ENCODE measurements at regions not wholly inside any gene's neighbourhood (a gene's known extent, or its start where the extent isn't known, plus 50 kb on each side); places are given as distances from the start of the nearest gene placed in this dataset.

DNA sequence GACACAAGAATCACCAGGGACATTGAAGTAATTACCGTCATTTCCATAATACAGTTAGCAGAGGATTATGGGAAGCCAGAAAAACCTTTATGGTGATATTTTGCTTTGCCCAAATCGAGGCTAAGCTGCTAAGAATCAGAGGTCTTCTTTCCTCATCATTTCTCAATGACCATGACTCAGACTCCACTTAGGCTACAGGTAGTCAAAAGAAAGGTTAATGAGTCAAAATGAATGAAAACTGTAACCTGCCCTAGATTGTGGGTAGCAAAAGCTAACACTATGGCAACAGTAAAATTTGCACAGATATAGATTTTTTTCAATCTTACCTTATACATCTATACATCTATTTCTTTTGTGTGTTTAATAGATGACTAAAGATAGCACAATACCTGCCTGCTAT lies 185.8 kb downstream of the CARTPT start:
- TF ChIP-seq, protein P1, sequence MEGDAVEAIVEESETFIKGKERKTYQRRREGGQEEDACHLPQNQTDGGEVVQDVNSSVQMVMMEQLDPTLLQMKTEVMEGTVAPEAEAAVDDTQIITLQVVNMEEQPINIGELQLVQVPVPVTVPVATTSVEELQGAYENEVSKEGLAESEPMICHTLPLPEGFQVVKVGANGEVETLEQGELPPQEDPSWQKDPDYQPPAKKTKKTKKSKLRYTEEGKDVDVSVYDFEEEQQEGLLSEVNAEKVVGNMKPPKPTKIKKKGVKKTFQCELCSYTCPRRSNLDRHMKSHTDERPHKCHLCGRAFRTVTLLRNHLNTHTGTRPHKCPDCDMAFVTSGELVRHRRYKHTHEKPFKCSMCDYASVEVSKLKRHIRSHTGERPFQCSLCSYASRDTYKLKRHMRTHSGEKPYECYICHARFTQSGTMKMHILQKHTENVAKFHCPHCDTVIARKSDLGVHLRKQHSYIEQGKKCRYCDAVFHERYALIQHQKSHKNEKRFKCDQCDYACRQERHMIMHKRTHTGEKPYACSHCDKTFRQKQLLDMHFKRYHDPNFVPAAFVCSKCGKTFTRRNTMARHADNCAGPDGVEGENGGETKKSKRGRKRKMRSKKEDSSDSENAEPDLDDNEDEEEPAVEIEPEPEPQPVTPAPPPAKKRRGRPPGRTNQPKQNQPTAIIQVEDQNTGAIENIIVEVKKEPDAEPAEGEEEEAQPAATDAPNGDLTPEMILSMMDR (IDR thresholded peaks at IDR 0.05; ENCODE audit: low read depth, low read length), result no peak
- H3K9me3 ChIP-seq (ENCODE audit: severe bottlenecking), result peaks cover 5% of the 10 kb centered on the region

DNA sequence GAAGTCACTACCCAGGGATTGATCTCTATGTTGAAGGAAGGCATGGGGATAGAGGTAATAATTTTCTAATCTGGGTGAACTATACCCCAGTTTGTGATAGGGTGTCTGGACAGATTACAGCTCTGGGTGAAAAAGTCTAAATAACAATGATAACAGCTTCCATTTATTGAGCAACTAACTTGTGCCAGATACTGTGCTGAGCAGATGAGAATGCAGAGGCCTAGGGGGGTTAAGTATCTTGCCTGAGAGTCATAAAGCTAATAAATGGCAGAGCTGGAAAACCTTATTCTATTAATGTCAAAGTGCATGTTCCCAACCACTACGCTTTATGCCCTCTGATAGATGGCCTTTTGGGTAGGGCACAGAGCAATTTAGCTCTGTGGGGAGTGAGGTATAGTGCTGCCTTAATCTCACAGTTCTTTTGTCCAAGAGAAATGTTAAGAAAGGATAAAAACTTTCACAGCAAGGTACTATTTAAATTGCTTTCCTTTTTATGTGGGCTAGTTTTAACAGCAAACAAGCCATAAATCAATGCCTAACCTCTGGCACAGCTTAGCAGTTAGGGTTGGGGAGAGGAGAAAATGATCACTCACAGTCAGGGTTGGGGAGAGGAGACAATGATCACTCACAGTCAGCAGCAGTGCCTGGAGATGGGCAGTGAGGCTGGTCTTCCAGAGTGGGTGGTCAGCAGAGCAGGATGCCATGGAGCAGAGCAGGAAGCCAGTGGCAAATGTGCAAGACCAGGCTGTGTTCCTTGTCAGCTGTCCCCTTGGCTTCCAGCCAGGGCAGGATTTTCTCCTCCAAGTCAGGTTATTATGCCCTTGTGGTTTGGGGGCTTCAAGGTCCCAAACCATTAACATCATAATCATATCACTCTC lies 187.0 kb downstream of the CARTPT start:
- peak overlapping the region; percentile 57 for H3K27ac ChIP-seq
- TF ChIP-seq, protein P1 (IDR thresholded peaks at IDR 0.05; ENCODE audit: low read depth, low read length), result no peak

More for the DNA sequence above, 185.8 kb downstream of the CARTPT start:
- DNase-seq, result no peak
- H3K4me3 ChIP-seq (ENCODE audit: low read depth, low read length), result no peak overlapping the region
- H3K36me3 ChIP-seq, result no peaks in the 10 kb centered on the region
- no peaks in the 10 kb centered on the region for H3K27me3 ChIP-seq (ENCODE audit: insufficient read depth, low read depth, severe bottlenecking)
- H3K27ac ChIP-seq, result peak overlapping the region; percentile 71

GRCh38 chr5:71907001-71907588 lies 188.0 kb downstream of the CARTPT start:
- H3K27ac ChIP-seq, result peak overlapping the region; percentile 57
- peak; percentile 38 for DNase-seq
- no peaks in the 10 kb centered on the region for H3K36me3 ChIP-seq

More for the DNA sequence above, 187.0 kb downstream of the CARTPT start:
- Histone ChIP-seq H3K27me3 (ENCODE audit: insufficient read depth, low read depth, severe bottlenecking) (no peaks in the 10 kb centered on the region), H3K4me3 (ENCODE audit: low read depth, low read length) (no peak overlapping the region), H3K36me3 (no peaks in the 10 kb centered on the region), H3K9me3 (ENCODE audit: severe bottlenecking) (peaks cover 5% of the 10 kb centered on the region)
- DNase-seq, result no peak

DNA sequence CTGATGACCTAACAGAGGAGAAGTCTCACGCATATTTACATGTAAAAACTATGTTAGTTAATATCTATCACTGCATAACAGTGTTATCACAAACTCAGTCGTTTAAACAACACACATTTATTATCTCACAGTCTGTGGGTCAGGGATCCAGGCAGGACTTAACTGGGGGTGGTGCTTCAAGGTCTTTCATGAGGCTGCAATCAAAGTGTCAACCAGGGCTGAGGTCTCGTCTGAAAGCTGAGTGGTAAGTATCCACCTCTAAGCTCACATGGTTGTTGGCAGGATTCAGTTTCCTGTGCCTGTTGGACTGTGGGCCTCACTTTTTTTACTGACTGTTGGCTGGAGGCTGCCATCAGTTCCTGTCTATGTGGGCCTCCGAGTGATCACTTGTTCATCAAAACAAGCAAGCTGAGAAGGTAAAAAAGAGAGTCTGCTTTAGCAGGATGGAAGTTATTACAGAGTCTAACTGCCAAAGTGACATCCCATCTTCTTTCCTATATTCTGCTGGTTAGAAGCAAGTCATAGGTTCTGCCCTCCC lies 188.6 kb downstream of the CARTPT start:
- Histone ChIP-seq H3K27ac (peak overlapping the region; percentile 57), H3K27me3 (ENCODE audit: insufficient read depth, low read depth, severe bottlenecking) (no peaks in the 10 kb centered on the region), H3K9me3 (ENCODE audit: severe bottlenecking) (peaks cover 5% of the 10 kb centered on the region), H3K4me3 (ENCODE audit: low read depth, low read length) (no peak overlapping the region), H3K36me3 (no peaks in the 10 kb centered on the region)
- TF ChIP-seq, protein P1 (IDR thresholded peaks at IDR 0.05; ENCODE audit: low read depth, low read length), result no peak
- DNase-seq, result peak; percentile 22

More at GRCh38 chr5:71907001-71907588, 188.0 kb downstream of the CARTPT start:
- TF ChIP-seq, protein P1 (IDR thresholded peaks at IDR 0.05; ENCODE audit: low read depth, low read length), result no peak
- no peak overlapping the region for H3K4me3 ChIP-seq (ENCODE audit: low read depth, low read length)
- H3K27me3 ChIP-seq (ENCODE audit: insufficient read depth, low read depth, severe bottlenecking), result no peaks in the 10 kb centered on the region
- peaks cover 5% of the 10 kb centered on the region for H3K9me3 ChIP-seq (ENCODE audit: severe bottlenecking)

DNA sequence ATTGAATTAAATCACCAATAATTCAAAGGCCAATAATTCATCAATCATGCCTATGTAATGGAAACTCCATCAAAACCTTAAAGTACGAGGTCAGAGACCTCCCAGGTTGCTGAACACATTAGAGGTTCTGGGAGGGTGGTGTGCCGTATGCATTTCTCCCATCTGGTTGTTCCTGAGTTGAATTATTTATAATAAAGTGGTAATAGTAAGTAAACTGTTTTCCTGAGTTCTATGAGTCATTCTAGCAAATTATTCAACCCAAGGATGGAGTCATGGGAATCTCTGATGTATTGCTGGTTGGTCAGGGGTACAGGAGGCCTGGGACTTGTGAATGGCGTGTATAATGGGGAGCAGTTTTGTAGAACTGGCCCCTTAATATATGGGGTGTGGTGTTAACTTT lies 191.7 kb downstream of the CARTPT start:
- TF ChIP-seq, protein P1 (IDR thresholded peaks at IDR 0.05; ENCODE audit: low read depth, low read length), result no peak

More for the DNA sequence above, 191.7 kb downstream of the CARTPT start:
- H3K27ac ChIP-seq, result no peak overlapping the region
- no peak overlapping the region for H3K4me3 ChIP-seq (ENCODE audit: low read depth, low read length)
- H3K27me3 ChIP-seq (ENCODE audit: insufficient read depth, low read depth, severe bottlenecking), result no peaks in the 10 kb centered on the region
- H3K9me3 ChIP-seq (ENCODE audit: severe bottlenecking), result no peaks in the 10 kb centered on the region
- DNase-seq, result no peak
- H3K36me3 ChIP-seq, result no peaks in the 10 kb centered on the region

All from WERI-Rb-1 (cell line).